Sigmoid colon (tissue), 6 donors: ENCODE measurements at regions not wholly inside any gene's neighbourhood (a gene's known extent, or its start where the extent isn't known, plus 50 kb on each side); places are given as distances from the start of the nearest gene placed in this dataset.

Source experiments
- DNase-seq: peaks from one replicate; pipeline ENCODE4 v3.0.0-alpha.2; 2019
- H3K27ac ChIP-seq, 4 donors: fragments of 200-600 bp; sonication (generic); one replicate each; pipeline ENCODE4 v1.5.1; 2016 to 2019; ENCODE audit warnings: mild to moderate bottlenecking in 1 of 4
- H3K27me3 ChIP-seq, 3 donors: fragments of 200-600 bp; sonication (generic); one replicate each; pipeline ENCODE4 v1.5.1; 2019; ENCODE audit warnings: mild to moderate bottlenecking in 1 of 3
- H3K36me3 ChIP-seq, 4 donors: fragments of 200-600 bp; sonication (generic); one replicate each; pipeline ENCODE4 v1.5.1; 2016 to 2019
- H3K4me1 ChIP-seq, 4 donors: fragments of 200-600 bp; sonication (generic); one replicate each; pipeline ENCODE4 v1.5.1; 2017 to 2019
- H3K4me3 ChIP-seq, 4 donors: fragments of 200-600 bp; sonication (generic); one replicate each; pipeline ENCODE4 v1.5.1; 2017 to 2019; ENCODE audit warnings: mild to moderate bottlenecking in 2 of 4, moderate library complexity in 1 of 4
- H3K9me3 ChIP-seq, 4 donors: fragments of 200-600 bp in 3 of 4; sonication (generic) in 3 of 4; one replicate each; pipeline versions ENCODE4 v1.5.1 to v1.6.1; 2013 to 2019
- EP300 ChIP-seq, 4 donors: sonication (generic); formaldehyde crosslinking; IDR thresholded peaks; one replicate each; pipeline ENCODE4 v1.6.1; 2017; ENCODE audit warnings: antibody characterized with exemption in 4 of 4
- POLR2A ChIP-seq, 2 donors: fragments of 450-650 bp; IDR thresholded peaks; one replicate each; pipeline ENCODE4 v1.6.1; 2016; ENCODE audit warnings: antibody characterized with exemption in 2 of 2, mild to moderate bottlenecking in 2 of 2, moderate library complexity in 2 of 2
- POLR2AphosphoS5 ChIP-seq, 4 donors: sonication (generic); formaldehyde crosslinking; IDR thresholded peaks; one replicate each; pipeline ENCODE4 v1.6.1; 2017; ENCODE audit warnings: antibody characterized with exemption in 4 of 4
- WGBS, 2 donors: extraction: QIAGEN DNeasy Blood & Tissue Kit; methylation state at CpG; one replicate each; pipeline ENCODE4 v1.1.7; 2013; 5-methylcytosine and 5-hydroxymethylcytosine counted together
- intact Hi-C: fragments of 100-400 bp; cut with DNase I; formaldehyde crosslinking; loops from one replicate; pipeline ENCODE4 v1.15.1; 2023
- TF ChIP-seq, protein P1 (sequence below), 4 experiments: fragments of 450-650 bp in 3 of 4; fragments of 200-600 bp in 1 of 4; IDR thresholded peaks; one replicate each; pipeline ENCODE4 v1.5.1; 2016 to 2019; ENCODE audit warnings: antibody characterized with exemption in 4 of 4, mild to moderate bottlenecking in 3 of 4, moderate library complexity in 2 of 4
- donor health status: healthy with polysubstance abuse.
- donor health status: healthy.

DNA sequence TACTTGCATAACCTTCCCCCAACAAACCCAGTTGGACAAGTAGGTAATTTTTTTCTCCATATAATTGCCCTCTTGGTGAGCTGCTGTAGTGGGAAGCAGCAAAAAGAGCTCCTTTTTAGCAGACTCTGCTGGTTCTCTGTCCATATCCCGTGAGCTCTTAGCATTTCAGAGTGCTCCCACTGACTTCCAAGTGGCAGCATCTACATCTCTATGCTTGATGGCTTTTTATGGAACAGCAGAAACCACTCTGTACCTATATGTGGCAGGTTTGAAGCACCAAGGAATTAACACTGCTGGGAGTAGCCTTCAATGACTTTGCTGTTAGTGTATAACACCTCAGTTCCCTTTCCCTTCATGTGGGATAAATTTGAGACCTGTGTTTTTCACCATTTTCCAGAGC lies 168.4 kb upstream of the NHS start:
- TF ChIP-seq EP300 (IDR thresholded peaks at IDR 0.05) (no peak), POLR2A (IDR thresholded peaks at IDR 0.05) (no peak), POLR2AphosphoS5 (IDR thresholded peaks at IDR 0.05) (no peak)
- TF ChIP-seq, protein P1, sequence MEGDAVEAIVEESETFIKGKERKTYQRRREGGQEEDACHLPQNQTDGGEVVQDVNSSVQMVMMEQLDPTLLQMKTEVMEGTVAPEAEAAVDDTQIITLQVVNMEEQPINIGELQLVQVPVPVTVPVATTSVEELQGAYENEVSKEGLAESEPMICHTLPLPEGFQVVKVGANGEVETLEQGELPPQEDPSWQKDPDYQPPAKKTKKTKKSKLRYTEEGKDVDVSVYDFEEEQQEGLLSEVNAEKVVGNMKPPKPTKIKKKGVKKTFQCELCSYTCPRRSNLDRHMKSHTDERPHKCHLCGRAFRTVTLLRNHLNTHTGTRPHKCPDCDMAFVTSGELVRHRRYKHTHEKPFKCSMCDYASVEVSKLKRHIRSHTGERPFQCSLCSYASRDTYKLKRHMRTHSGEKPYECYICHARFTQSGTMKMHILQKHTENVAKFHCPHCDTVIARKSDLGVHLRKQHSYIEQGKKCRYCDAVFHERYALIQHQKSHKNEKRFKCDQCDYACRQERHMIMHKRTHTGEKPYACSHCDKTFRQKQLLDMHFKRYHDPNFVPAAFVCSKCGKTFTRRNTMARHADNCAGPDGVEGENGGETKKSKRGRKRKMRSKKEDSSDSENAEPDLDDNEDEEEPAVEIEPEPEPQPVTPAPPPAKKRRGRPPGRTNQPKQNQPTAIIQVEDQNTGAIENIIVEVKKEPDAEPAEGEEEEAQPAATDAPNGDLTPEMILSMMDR (IDR thresholded peaks at IDR 0.05): no peak
- Histone ChIP-seq H3K9me3 (no peaks in the 10 kb centered on the region), H3K4me1 (no peaks in the 10 kb centered on the region), H3K4me3 (no peak overlapping the region), H3K27me3 (no peaks in the 10 kb centered on the region), H3K36me3 (no peaks in the 10 kb centered on the region), H3K27ac (no peak overlapping the region)
- WGBS, 2 donors: 74 to 76% methylated on average over 1 of the region's 1 CpG
- intact Hi-C loops: no loop called here
- DNase-seq: no peak

GRCh38 chrX:17214962-17215361 lies 160.0 kb upstream of the NHS start:
- Histone ChIP-seq H3K9me3 (no peaks in the 10 kb centered on the region), H3K36me3 (no peaks in the 10 kb centered on the region), H3K4me1 (no peaks in the 10 kb centered on the region), H3K4me3 (no peak overlapping the region), H3K27ac (no peak overlapping the region), H3K27me3 (no peaks in the 10 kb centered on the region)
- DNase-seq: no peak
- WGBS, 2 donors: 85 to 90% methylated on average over 4 of the region's 4 CpGs
- intact Hi-C loops: no loop called here
- TF ChIP-seq POLR2A (IDR thresholded peaks at IDR 0.05): no peak
- no peak for TF ChIP-seq POLR2AphosphoS5 (IDR thresholded peaks at IDR 0.05)
- TF ChIP-seq EP300 (IDR thresholded peaks at IDR 0.05): no peak
- TF ChIP-seq, protein P1 (IDR thresholded peaks at IDR 0.05): no peak

- Histone ChIP-seq H3K4me1 (no peaks in the 10 kb centered on the region), H3K4me3 (no peak overlapping the region), H3K27ac (no peak overlapping the region), H3K36me3 (no peaks in the 10 kb centered on the region), H3K9me3 (no peaks in the 10 kb centered on the region), H3K27me3 (no peaks in the 10 kb centered on the region)
- TF ChIP-seq POLR2AphosphoS5 (IDR thresholded peaks at IDR 0.05) (no peak), POLR2A (IDR thresholded peaks at IDR 0.05) (no peak)
- TF ChIP-seq, protein P1 (IDR thresholded peaks at IDR 0.05): no peak
- intact Hi-C loops: no loop called here
- DNase-seq: no peak
These were observed 148.3 kb upstream of the NHS start for GRCh38 chrX:17226736-17227135.

DNA sequence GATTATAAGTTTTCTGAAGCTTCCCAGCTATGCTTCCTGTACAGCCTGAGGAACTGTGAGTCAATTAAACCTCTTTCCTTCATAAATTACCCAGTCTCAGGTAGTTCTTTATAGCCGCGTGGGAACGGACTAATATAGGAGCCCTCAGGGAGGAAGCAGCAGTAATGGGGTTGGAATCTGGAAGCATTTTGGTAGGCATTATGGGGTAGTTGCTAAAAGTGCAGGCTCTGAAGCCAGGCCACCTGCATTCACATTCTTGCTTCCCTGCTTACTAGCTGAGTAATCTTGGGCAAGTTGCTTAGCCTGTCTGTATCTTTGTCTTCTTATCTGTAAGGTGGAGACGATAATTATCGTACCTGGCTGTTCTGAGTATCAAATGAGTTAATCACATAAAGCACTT lies 137.9 kb upstream of the NHS start:
- no peak for DNase-seq
- H3K4me1 ChIP-seq: no peaks in the 10 kb centered on the region
- H3K27me3 ChIP-seq: no peaks in the 10 kb centered on the region
- H3K27ac ChIP-seq: no peak overlapping the region
- intact Hi-C loops: no loop called here
- H3K9me3 ChIP-seq: no peaks in the 10 kb centered on the region
- no peak for TF ChIP-seq EP300 (IDR thresholded peaks at IDR 0.05)
- no peak for TF ChIP-seq POLR2A (IDR thresholded peaks at IDR 0.05)
- no peak for TF ChIP-seq POLR2AphosphoS5 (IDR thresholded peaks at IDR 0.05)
- TF ChIP-seq, protein P1 (IDR thresholded peaks at IDR 0.05): no peak
- H3K4me3 ChIP-seq: no peak overlapping the region
- H3K36me3 ChIP-seq: no peaks in the 10 kb centered on the region
- WGBS, 2 donors: 80 to 89% methylated on average over 5 of the region's 5 CpGs

DNA sequence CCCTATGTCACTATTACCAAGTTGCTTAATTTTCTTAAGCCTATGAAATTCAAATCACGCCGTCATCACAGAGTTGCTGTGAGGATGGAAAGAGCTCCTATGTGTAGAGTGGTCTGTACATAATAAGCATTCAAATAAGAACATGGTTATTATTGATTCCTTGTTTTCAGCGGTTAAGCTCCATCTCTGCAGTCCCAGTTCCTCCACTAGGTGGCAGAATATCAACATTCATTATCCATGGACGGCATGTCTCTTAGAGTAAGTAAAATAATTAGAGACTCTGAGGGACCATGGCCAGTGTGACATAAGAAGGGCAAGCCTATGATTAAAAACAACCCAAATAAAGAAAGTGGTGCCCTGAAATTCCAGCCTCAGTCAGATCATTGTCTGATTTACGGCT lies 132.5 kb upstream of the NHS start:
- intact Hi-C loops: loop anchor here (1.0 to 5.0 kb wide), 4 partner anchors 120 to 448 kb away; no protein-coding TSS in a partner anchor
- Histone ChIP-seq H3K4me3 (no peak overlapping the region), H3K36me3 (no peaks in the 10 kb centered on the region), H3K4me1 (no peaks in the 10 kb centered on the region), H3K9me3 (no peaks in the 10 kb centered on the region), H3K27ac (no peak overlapping the region), H3K27me3 (no peaks in the 10 kb centered on the region)
- 17 to 18% methylated on average over 5 of the region's 5 CpGs for whole genome bisulfite sequencing, 2 donors
- TF ChIP-seq, protein P1 (IDR thresholded peaks at IDR 0.05): peak; percentile 51 to 69 (median 62)
- TF ChIP-seq EP300 (IDR thresholded peaks at IDR 0.05): no peak
- no peak for DNase-seq
